HL-60 (cell line): ENCODE measurements at regions not wholly inside any gene's neighbourhood (a gene's known extent, or its start where the extent isn't known, plus 50 kb on each side); places are given as distances from the start of the nearest gene placed in this dataset.
"Not testable (repeated sequence)": the region's sequence is repeated elsewhere in the genome, so short reads cannot be mapped to it uniquely, and the experiment has no call there.

ENCODE experiments used
- DNase-seq, 2 experiments: peaks; one replicate each; pipeline ENCODE4 v3.0.0-alpha.2; 2010 to 2020; ENCODE audit warnings: low read depth in 1 of 2, low spot score in 1 of 2
- H3K27ac ChIP-seq: fragments of 250-450 bp; sonication (Bioruptor Pico); replicated peaks from 2 replicates; pipeline ENCODE4 v1.5.1; 2020; ENCODE audit warnings: mild to moderate bottlenecking, moderate library complexity
- H3K27me3 ChIP-seq: fragments of 250-450 bp; sonication (Bioruptor Pico); 2 replicates; pipeline ENCODE4 v1.5.1; 2021; ENCODE audit warnings: mild to moderate bottlenecking, moderate library complexity; ENCODE audit not compliant: insufficient read depth, poor library complexity, severe bottlenecking
- H3K4me3 ChIP-seq: replicated peaks from 2 replicates; pipeline ENCODE4 v1.5.1; 2011; ENCODE audit warnings: mild to moderate bottlenecking, control low read depth, low read length; ENCODE audit not compliant: insufficient read depth
- GABPA ChIP-seq: IDR thresholded peaks from 2 replicates; pipeline ENCODE4 v1.6.1; 2012; ENCODE audit warnings: low read depth
- POLR2AphosphoS5 ChIP-seq: IDR thresholded peaks from 2 replicates; pipeline ENCODE4 v1.6.1; 2012; ENCODE audit warnings: low read depth
- SPI1 ChIP-seq: IDR thresholded peaks from 2 replicates; pipeline ENCODE4 v1.6.1; 2012; ENCODE audit warnings: low read depth, mild to moderate bottlenecking, borderline replicate concordance
- TF ChIP-seq, protein P1 (sequence below): IDR thresholded peaks from one replicate; pipeline ENCODE4 v1.5.1; 2011; ENCODE audit warnings: low read length, control low read depth, inconsistent platforms; ENCODE audit not compliant: insufficient read depth
- TF ChIP-seq, protein P2 (sequence below): IDR thresholded peaks from 2 replicates; pipeline ENCODE4 v1.6.1; 2012; ENCODE audit warnings: low read depth; ENCODE audit not compliant: insufficient replicate concordance

DNA sequence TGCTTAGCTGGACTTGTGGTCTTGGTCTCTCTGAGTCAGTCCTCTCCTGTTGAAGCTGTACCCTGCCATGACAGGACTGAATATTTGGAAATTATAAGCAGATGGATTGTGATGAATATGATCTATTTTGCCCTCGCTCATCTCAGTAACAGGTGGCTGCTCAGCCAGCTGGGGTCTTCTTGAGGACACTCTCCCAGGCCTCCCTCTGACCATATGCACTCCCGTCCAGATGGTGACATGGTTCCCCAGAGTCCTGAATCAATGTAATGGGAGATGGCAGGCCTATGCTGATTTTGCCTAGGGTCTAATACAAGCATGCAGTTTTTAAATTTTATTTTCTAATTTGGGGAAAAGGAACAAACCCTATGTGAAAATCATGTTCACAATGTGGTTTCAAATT lies 63.1 kb upstream of the TRHDE start:
- Histone ChIP-seq H3K4me3 (no peak overlapping the region), H3K27ac (no peak overlapping the region), H3K27me3 (no peaks in the 10 kb centered on the region)
- no peak for DNase-seq
- TF ChIP-seq, protein P1, sequence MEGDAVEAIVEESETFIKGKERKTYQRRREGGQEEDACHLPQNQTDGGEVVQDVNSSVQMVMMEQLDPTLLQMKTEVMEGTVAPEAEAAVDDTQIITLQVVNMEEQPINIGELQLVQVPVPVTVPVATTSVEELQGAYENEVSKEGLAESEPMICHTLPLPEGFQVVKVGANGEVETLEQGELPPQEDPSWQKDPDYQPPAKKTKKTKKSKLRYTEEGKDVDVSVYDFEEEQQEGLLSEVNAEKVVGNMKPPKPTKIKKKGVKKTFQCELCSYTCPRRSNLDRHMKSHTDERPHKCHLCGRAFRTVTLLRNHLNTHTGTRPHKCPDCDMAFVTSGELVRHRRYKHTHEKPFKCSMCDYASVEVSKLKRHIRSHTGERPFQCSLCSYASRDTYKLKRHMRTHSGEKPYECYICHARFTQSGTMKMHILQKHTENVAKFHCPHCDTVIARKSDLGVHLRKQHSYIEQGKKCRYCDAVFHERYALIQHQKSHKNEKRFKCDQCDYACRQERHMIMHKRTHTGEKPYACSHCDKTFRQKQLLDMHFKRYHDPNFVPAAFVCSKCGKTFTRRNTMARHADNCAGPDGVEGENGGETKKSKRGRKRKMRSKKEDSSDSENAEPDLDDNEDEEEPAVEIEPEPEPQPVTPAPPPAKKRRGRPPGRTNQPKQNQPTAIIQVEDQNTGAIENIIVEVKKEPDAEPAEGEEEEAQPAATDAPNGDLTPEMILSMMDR = no peak
- TF ChIP-seq, protein P2, sequence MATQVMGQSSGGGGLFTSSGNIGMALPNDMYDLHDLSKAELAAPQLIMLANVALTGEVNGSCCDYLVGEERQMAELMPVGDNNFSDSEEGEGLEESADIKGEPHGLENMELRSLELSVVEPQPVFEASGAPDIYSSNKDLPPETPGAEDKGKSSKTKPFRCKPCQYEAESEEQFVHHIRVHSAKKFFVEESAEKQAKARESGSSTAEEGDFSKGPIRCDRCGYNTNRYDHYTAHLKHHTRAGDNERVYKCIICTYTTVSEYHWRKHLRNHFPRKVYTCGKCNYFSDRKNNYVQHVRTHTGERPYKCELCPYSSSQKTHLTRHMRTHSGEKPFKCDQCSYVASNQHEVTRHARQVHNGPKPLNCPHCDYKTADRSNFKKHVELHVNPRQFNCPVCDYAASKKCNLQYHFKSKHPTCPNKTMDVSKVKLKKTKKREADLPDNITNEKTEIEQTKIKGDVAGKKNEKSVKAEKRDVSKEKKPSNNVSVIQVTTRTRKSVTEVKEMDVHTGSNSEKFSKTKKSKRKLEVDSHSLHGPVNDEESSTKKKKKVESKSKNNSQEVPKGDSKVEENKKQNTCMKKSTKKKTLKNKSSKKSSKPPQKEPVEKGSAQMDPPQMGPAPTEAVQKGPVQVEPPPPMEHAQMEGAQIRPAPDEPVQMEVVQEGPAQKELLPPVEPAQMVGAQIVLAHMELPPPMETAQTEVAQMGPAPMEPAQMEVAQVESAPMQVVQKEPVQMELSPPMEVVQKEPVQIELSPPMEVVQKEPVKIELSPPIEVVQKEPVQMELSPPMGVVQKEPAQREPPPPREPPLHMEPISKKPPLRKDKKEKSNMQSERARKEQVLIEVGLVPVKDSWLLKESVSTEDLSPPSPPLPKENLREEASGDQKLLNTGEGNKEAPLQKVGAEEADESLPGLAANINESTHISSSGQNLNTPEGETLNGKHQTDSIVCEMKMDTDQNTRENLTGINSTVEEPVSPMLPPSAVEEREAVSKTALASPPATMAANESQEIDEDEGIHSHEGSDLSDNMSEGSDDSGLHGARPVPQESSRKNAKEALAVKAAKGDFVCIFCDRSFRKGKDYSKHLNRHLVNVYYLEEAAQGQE = no peak
- TF ChIP-seq SPI1 (no peak), POLR2AphosphoS5 (no peak), GABPA (no peak)

DNA sequence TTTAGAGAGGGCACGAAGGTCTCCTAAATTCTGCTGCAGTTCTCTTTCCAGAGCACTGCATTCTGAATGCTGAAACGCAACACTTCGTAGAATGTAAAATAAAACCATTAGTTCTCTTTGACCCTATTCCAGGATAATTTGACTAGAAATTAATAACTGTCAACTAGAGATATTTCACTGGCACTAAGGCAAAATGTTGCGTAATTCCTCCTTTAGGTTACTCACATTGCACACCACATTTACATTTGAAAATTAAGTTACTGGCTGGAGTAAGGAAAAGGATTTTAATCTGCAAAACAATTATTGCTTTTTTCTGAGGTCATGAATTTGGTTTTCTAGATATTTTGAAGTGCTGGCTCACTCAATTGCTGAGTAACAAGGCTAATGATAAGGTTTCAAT lies 58.0 kb upstream of the TRHDE start:
- H3K4me3 ChIP-seq = no peak overlapping the region
- H3K27me3 ChIP-seq = no peaks in the 10 kb centered on the region
- no peak for DNase-seq
- TF ChIP-seq, protein P2 = no peak
- no peak for TF ChIP-seq SPI1
- no peak overlapping the region for H3K27ac ChIP-seq

DNA sequence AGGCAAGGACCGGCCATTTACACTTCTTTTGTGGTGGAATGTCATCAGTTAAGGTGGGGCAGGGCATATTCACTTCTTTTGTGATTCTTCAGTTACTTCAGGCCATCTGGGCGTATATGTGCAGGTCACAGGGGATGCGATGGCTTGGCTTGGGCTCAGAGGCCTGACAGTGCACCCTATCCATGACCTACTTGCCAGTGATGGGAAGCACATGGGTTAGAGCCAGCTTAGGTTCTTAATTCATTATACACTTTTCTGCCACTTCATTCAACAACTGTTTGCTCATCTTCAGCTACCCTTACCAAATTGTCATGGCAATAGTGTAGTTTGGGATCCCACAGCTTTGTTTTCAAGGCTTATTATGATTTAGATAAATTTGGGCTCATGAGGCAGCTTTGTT lies 56.9 kb upstream of the TRHDE start:
- not testable (repeated sequence) for H3K27ac ChIP-seq, DNase-seq

DNA sequence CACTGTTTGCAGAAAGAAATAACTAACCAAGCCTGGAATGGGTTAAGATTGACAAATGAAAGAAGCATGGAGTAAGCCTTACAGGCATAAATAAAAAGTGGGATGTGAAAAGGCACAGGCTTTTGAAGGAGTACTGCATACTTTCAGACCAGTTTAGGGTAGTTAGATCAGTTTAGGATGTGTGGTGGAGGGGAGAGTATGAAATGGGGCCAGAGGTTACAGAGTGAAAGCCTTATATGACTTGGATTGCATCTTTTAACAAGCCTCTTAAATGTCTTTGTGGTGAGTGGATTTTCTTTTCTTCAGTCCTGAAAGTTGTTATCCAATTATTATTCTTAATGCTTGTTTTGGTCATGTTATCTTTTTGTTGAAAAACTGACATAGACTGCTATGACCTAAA lies 52.2 kb upstream of the TRHDE start:
- H3K4me3 ChIP-seq = no peak overlapping the region
- TF ChIP-seq POLR2AphosphoS5 = no peak
- TF ChIP-seq, protein P2 = no peak
- DNase-seq = no peak
- H3K27me3 ChIP-seq = no peaks in the 10 kb centered on the region
- no peak overlapping the region for H3K27ac ChIP-seq

More for the DNA sequence above, 56.9 kb upstream of the TRHDE start:
- H3K4me3 ChIP-seq, H3K27me3 ChIP-seq: not testable (repeated sequence)
